Tibial nerve (tissue), 4 donors: ENCODE measurements at regions not wholly inside any gene's neighbourhood (a gene's known extent, or its start where the extent isn't known, plus 50 kb on each side); places are given as distances from the start of the nearest gene placed in this dataset.

ENCODE experiments used
- DNase-seq, 2 donors: peaks; one replicate each; pipeline ENCODE4 v3.0.0-alpha.2; 2019; ENCODE audit warnings: low spot score in 2 of 2
- H3K27ac ChIP-seq, 4 donors: fragments of 200-600 bp; sonication (generic) in 3 of 4; one replicate each; pipeline ENCODE4 v1.5.1; 2017 to 2019; ENCODE audit warnings: mild to moderate bottlenecking in 1 of 4
- H3K27me3 ChIP-seq, 2 donors: fragments of 200-600 bp; sonication (generic) in 1 of 2; one replicate each; pipeline versions ENCODE4 v1.5.1 to v1.6.0; 2017 to 2019
- H3K36me3 ChIP-seq, 3 donors: fragments of 200-600 bp; sonication (generic); one replicate each; pipeline ENCODE4 v1.5.1; 2018 to 2019
- H3K4me1 ChIP-seq, 4 donors: fragments of 200-600 bp; sonication (generic) in 3 of 4; one replicate each; pipeline ENCODE4 v1.5.1; 2017 to 2019
- H3K4me3 ChIP-seq, 4 donors: fragments of 200-600 bp; sonication (generic) in 3 of 4; one replicate each; pipeline ENCODE4 v1.5.1; 2017 to 2019; ENCODE audit warnings: mild to moderate bottlenecking in 1 of 4, moderate library complexity in 1 of 4
- H3K9me3 ChIP-seq, 4 donors: fragments of 200-600 bp; sonication (generic) in 3 of 4; one replicate each; pipeline ENCODE4 v1.5.1; 2017 to 2019
- CTCF ChIP-seq, 5 experiments: fragments of 200-600 bp in 3 of 5; fragments of 450-650 bp in 2 of 5; sonication (generic) in 3 of 5; IDR thresholded peaks; one replicate each; pipeline ENCODE4 v1.5.1; 2016 to 2019; ENCODE audit warnings: antibody characterized with exemption in 5 of 5, mild to moderate bottlenecking in 3 of 5, moderate library complexity in 2 of 5
- EP300 ChIP-seq, 2 donors: sonication (generic); formaldehyde crosslinking; IDR thresholded peaks; one replicate each; pipeline ENCODE4 v1.6.1; 2017; ENCODE audit warnings: antibody characterized with exemption in 2 of 2, mild to moderate bottlenecking in 1 of 2
- POLR2A ChIP-seq, 2 donors: fragments of 450-650 bp; IDR thresholded peaks; one replicate each; pipeline ENCODE4 v1.6.1; 2017; ENCODE audit warnings: antibody characterized with exemption in 2 of 2, mild to moderate bottlenecking in 2 of 2, moderate library complexity in 2 of 2
- WGBS, 2 donors: methylation state at CpG; one replicate each; pipeline ENCODE4 v1.1.5; 2018; 5-methylcytosine and 5-hydroxymethylcytosine counted together

DNA sequence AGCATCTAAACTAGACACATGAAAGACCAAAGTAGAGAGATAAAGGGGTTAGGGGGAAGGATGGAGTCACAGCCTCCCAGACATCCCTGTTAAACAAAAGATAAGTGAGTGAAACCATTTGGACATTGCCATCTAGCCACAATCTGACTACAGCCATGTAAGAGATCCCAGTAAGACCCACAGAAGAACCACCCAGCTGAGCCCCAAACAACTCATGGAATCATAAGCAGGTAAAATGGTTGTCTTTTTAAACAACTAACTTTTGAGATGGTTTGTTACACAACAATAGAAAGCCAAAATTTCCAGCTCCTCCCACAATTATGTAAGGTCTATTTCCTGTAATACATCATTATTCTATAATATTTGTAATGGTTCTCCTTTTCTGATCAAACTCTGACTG lies 437.5 kb downstream of the IGSF11 start:
- no peak for TF ChIP-seq EP300 (IDR thresholded peaks at IDR 0.05)
- TF ChIP-seq CTCF (IDR thresholded peaks at IDR 0.05), result no peak
- no peak for TF ChIP-seq POLR2A (IDR thresholded peaks at IDR 0.05)
- H3K9me3 ChIP-seq, result peaks cover 0 to 18% (median 3%) of the 10 kb centered on the region in 4 donors
- no peaks in the 10 kb centered on the region for H3K27me3 ChIP-seq
- H3K4me1 ChIP-seq, result no peaks in the 10 kb centered on the region
- no peak overlapping the region for H3K4me3 ChIP-seq
- DNase-seq, result no peak
- no peaks in the 10 kb centered on the region for H3K36me3 ChIP-seq
- H3K27ac ChIP-seq, result no peak overlapping the region

- TF ChIP-seq EP300 (IDR thresholded peaks at IDR 0.05) (no peak), CTCF (IDR thresholded peaks at IDR 0.05) (no peak), POLR2A (IDR thresholded peaks at IDR 0.05) (no peak)
- DNase-seq, result no peak
- no peaks in the 10 kb centered on the region for H3K27me3 ChIP-seq
Observed at GRCh38 chr3:118607915-118608820, 426.5 kb downstream of the IGSF11 start.

DNA sequence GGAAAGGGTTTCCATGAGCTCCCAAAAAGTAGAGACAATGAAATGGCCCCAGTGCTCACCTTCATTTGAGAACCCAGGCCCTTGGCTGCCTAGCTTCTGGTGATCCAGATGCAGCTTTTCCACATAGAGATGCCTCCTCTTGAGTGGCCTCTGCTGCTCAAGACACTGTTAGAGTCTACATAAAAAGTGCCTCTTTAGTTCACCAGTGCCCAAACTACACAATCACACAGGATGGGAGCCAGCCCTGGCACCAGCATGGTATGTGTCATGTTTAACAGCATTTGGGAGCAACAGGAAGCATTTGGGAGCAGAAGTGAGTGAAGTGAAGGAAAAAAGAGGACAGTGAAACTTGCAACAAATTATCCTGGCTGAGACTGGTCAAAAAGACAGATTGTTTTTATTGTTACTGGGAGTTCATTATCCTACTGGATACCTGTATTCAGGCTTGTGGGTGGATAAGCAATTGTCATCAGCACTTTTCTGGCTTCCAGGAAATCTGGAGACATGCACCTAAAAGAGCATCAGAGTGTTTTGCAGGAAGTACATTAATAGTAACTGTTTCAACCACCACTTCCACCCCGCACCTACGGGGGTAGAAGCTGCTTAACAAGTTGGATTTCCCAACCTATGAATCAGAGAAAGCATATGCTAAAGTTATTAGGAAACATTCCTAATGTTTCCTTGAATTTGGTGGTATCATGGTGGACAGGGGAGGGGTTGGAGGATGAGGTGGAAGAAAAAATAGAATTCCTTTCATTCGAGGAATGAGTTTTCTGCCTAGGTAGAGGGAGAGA lies 416.2 kb downstream of the IGSF11 start:
- TF ChIP-seq CTCF (IDR thresholded peaks at IDR 0.05) (no peak), POLR2A (IDR thresholded peaks at IDR 0.05) (no peak), EP300 (IDR thresholded peaks at IDR 0.05) (no peak)
- no peaks in the 10 kb centered on the region for H3K36me3 ChIP-seq
- WGBS, 2 donors, result 50 to 53% methylated on average over 3 of the region's 3 CpGs

More at GRCh38 chr3:118607915-118608820, 426.5 kb downstream of the IGSF11 start:
- Histone ChIP-seq H3K27ac (no peak overlapping the region), H3K9me3 (peaks cover 0 to 37% (median 0%) of the 10 kb centered on the region in 4 donors), H3K4me3 (no peak overlapping the region), H3K4me1 (no peaks in the 10 kb centered on the region), H3K36me3 (no peaks in the 10 kb centered on the region)
- WGBS, 2 donors, result 74 to 86% methylated on average over 5 of the region's 5 CpGs

DNA sequence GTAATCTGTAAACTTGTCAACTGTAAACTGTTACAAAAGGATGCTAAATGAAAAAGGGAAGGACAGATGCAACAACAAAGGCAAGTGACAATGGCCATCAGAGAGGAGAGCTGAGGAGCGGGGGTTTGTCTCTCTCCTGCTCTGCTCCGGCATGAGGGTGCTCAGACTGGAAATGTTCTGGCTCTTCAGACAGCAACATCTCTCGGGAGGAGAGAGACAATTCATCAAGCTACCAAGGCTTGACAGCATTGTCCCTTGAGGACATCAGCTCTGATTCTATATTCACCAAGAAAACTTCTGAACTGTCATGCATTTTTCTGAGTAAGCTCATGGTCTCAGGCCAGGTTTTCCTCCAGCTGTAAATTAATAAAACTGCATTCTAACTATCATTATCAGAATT lies 408.2 kb downstream of the IGSF11 start:
- Histone ChIP-seq H3K4me3 (no peak overlapping the region), H3K4me1 (no peaks in the 10 kb centered on the region), H3K36me3 (no peaks in the 10 kb centered on the region), H3K9me3 (no peaks in the 10 kb centered on the region), H3K27ac (no peak overlapping the region), H3K27me3 (no peaks in the 10 kb centered on the region)
- WGBS, 2 donors, result 60 to 70% methylated on average over 3 of the region's 3 CpGs
- DNase-seq, result no peak
- TF ChIP-seq EP300 (IDR thresholded peaks at IDR 0.05) (no peak), POLR2A (IDR thresholded peaks at IDR 0.05) (no peak), CTCF (IDR thresholded peaks at IDR 0.05) (no peak)

More for the DNA sequence above, 416.2 kb downstream of the IGSF11 start:
- Histone ChIP-seq H3K9me3 (no peaks in the 10 kb centered on the region), H3K27me3 (no peaks in the 10 kb centered on the region), H3K27ac (no peak overlapping the region), H3K4me1 (no peaks in the 10 kb centered on the region), H3K4me3 (no peak overlapping the region)
- DNase-seq, result no peak
